ENCODE measurements at regions not wholly inside any gene's neighbourhood (a gene's known extent, or its start where the extent isn't known, plus 50 kb on each side); places are given as distances from the start of the nearest gene placed in this dataset.

- no peak overlapping the region for H3K27ac Mint-ChIP-seq
- no peak for DNase-seq
- H3K27me3 Mint-ChIP-seq (ENCODE audit: low read depth, poor library complexity): peaks cover 12% of the 10 kb centered on the region
- TF ChIP-seq CTCF (IDR thresholded peaks at IDR 0.05): no peak
- peaks cover 22% of the 10 kb centered on the region for H3K9me3 Mint-ChIP-seq
- peaks cover 22% of the 10 kb centered on the region for H3K4me1 Mint-ChIP-seq
- H3K36me3 Mint-ChIP-seq (ENCODE audit: low read depth): no peaks in the 10 kb centered on the region
- H3K4me3 Mint-ChIP-seq: no peak overlapping the region
Measured at GRCh38 chr10:124278356-124278755, 140.4 kb downstream of the OAT start.

DNA sequence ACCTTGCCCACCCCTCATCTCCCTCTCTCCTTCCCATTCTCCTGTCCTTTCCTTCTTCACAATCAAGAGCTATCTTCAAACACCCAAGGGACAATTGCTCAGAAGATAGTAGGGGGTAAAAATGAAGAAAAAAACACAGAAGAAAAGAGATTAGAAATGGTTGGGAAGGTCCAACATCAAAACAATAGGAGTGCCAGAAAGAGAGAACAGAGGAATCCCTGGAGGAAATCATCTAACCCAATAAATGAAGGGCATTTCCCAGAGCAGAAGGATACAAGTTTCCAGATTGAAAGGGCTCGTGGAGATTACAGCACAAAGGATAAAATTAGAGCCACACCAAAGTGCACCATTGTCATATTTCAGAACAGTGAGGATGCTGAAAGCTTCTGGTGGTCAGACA lies 145.6 kb downstream of the OAT start:
- no peak for TF ChIP-seq CTCF (IDR thresholded peaks at IDR 0.05)
- no peak for DNase-seq
- H3K4me3 Mint-ChIP-seq: no peak overlapping the region
- peaks cover 9% of the 10 kb centered on the region for H3K27me3 Mint-ChIP-seq (ENCODE audit: low read depth, poor library complexity)
- peaks cover 6% of the 10 kb centered on the region for H3K36me3 Mint-ChIP-seq (ENCODE audit: low read depth)
- no peak overlapping the region for H3K27ac Mint-ChIP-seq
- peaks cover 42% of the 10 kb centered on the region for H3K9me3 Mint-ChIP-seq
- H3K4me1 Mint-ChIP-seq: peaks cover 16% of the 10 kb centered on the region

- Mint-ChIP-seq H3K36me3 (ENCODE audit: low read depth) (peaks cover 6% of the 10 kb centered on the region), H3K4me1 (peaks cover 21% of the 10 kb centered on the region), H3K27me3 (ENCODE audit: low read depth, poor library complexity) (peaks cover 5% of the 10 kb centered on the region), H3K27ac (no peak overlapping the region), H3K4me3 (no peak overlapping the region), H3K9me3 (peaks cover 42% of the 10 kb centered on the region)
- no peak for DNase-seq
- no peak for TF ChIP-seq CTCF (IDR thresholded peaks at IDR 0.05)
Measured at GRCh38 chr10:124271676-124272075, 147.0 kb downstream of the OAT start.

GRCh38 chr10:124270530-124271327 lies 148.0 kb downstream of the OAT start:
- peaks cover 42% of the 10 kb centered on the region for H3K9me3 Mint-ChIP-seq
- TF ChIP-seq CTCF (IDR thresholded peaks at IDR 0.05): no peak
- DNase-seq: no peak

DNA sequence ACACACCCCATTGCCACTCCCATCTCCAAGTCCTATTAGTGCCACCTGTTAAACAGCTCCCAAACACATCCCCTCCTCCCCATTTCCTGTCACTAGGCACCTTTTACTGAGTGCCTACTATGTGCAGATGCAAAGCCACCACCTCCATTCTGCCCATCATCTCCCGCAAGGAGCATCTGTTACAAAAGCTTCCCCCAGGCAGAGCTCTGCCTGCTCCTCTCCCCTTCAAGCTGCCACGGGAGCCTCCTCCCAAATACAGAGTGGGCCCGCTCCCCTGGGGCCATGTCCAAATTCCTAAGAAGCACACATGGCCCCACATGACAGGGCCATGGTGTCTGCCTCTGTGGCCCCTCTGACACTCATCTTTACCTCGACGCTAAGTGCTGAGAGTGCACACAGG lies 149.7 kb downstream of the OAT start:
- Mint-ChIP-seq H3K36me3 (ENCODE audit: low read depth) (peaks cover 6% of the 10 kb centered on the region), H3K27me3 (ENCODE audit: low read depth, poor library complexity) (peaks cover 7% of the 10 kb centered on the region), H3K9me3 (peaks cover 30% of the 10 kb centered on the region), H3K4me3 (no peak overlapping the region), H3K27ac (no peak overlapping the region), H3K4me1 (peaks cover 21% of the 10 kb centered on the region)
- no peak for TF ChIP-seq CTCF (IDR thresholded peaks at IDR 0.05)
- DNase-seq: no peak

More at GRCh38 chr10:124270530-124271327, 148.0 kb downstream of the OAT start:
- H3K36me3 Mint-ChIP-seq (ENCODE audit: low read depth): peaks cover 6% of the 10 kb centered on the region
- H3K27me3 Mint-ChIP-seq (ENCODE audit: low read depth, poor library complexity): no peaks in the 10 kb centered on the region
- peaks cover 21% of the 10 kb centered on the region for H3K4me1 Mint-ChIP-seq
- H3K27ac Mint-ChIP-seq: no peak overlapping the region
- no peak overlapping the region for H3K4me3 Mint-ChIP-seq
